GM18520 (cell line): ENCODE measurements at regions not wholly inside any gene's neighbourhood (a gene's known extent, or its start where the extent isn't known, plus 50 kb on each side); places are given as distances from the start of the nearest gene placed in this dataset.

Experiments used
- ATAC-seq: cut with Tn5 transposase; IDR thresholded peaks from one replicate; pipeline ENCODE4 v1.9.1; 2021; ENCODE audit not compliant: unreplicated experiment

GRCh38 chr1:81700728-81701470, 99.8 kb upstream of the ADGRL2 start:
- ATAC-seq: no peak

GRCh38 chr1:81699234-81699633, 101.5 kb upstream of the ADGRL2 start:
- no peak for ATAC-seq

GRCh38 chr1:81695741-81696140, 105.0 kb upstream of the ADGRL2 start:
- no peak for ATAC-seq

- no peak for ATAC-seq
These were observed 107.4 kb upstream of the ADGRL2 start for GRCh38 chr1:81693316-81693715.

DNA sequence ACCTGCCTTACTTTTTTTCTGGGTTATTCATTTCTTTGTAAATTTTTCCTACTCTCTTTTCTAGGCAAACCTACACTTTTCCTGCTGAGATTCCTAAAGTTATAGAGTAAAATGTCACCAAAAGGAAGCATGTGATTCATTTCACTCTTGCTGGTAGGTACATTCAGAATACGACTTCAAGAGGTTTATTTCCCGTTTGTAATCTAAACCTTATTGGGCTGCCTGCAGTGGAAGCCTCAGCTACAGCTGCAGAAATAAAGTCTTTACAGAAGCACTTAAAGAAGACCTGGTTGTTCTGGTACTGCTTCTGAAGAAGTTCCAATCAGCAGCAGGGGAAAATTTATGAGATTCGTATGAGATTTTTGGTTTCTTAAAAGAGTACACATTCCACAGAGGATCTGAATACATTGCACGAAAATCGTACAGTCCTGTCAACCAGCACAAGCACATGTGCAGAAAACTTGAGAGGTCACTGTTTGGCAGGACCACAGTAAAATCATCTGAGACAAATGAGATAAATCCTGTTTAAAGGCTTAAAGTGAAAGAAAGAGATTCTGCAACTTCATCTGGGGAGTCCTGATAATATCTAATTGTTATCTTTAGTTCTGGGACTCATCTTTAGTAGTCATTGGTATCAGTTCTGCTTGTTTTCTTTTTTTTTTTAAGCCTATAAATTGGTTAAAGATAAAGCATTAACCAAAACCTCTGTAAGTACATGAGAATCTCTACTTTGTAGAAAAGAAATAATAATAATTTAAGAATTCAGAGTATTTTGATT, 109.9 kb upstream of the ADGRL2 start:
- ATAC-seq: no peak

- no peak for ATAC-seq
These were observed 111.2 kb upstream of the ADGRL2 start for GRCh38 chr1:81689531-81689941.

DNA sequence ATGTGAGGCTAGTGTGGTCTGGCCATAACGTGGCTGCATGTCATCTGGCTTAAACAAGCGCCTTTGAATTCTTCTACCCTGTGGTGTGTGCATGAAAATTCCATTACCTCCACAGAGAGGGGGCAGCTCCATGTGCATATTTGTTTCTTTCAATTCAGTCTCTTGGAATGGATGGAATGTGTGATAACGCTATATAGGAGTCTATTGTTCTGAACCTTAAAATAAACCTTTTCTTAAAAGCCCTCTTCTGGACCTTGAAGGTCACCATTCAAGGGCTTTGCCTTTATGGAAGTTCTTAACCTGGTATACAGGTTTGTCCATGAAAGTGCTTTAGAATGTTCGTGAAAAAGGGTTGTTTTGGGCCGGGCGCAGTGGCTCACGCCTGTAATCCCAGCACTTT, 118.2 kb upstream of the ADGRL2 start:
- no peak for ATAC-seq

- no peak for ATAC-seq
These were observed 119.0 kb upstream of the ADGRL2 start for GRCh38 chr1:81681601-81682266.

DNA sequence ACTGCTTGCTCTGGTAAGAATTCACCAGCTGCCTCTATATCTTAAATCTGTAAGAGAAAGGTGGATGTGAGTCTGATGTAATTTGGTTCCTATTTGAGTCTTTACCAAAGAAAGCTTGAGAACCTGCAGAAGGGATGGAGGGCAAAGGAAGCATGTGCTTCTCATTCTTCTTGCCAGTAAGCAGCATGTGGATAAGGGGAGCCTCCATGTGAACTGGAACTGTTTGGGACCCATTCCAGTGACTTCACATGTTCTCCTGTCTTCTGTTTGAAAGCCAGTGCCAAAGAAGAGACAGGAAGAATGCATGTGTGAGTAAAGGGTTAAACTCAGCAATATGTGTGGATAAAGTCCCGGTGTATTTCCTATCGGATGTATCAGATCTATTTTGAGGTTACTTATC, 119.6 kb upstream of the ADGRL2 start:
- ATAC-seq: no peak

DNA sequence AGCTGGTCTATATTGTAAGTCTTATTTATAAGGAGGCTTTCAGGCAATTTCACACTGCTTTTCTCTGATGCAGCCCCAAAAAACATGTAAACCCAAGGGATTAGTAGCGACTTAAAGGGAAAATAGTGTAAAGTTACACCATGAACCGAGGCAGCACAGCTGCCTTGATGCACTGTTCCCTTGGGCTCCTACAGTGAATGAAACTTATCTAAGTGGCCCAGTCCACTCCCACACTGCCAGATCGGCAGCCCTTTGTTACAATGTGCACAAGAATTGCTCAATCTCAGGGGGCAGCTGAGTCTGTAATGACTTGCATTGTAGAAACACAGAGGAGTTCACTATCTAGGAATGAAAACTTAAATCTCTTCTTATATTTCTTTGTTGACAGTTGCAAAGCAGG, 120.8 kb upstream of the ADGRL2 start:
- no peak for ATAC-seq

- ATAC-seq: no peak
These were observed 122.0 kb upstream of the ADGRL2 start for GRCh38 chr1:81678779-81679178.

DNA sequence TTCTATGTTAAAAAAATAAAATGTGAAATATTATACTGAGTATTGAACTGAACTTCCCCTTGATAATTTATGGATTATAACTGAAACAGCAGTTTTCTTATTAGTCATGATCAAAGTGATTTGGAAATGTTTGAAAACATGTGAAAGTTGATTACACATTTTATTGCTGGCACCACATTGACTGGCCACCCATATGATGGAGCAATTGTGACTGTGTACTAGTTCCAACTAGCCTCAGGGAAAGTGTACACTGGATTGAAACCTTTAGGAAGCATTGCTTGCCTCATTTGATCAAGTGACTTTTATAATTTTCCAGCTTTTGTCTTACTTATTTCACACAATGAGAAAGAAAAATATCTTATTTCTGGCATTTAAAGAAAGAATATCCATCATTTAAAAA, 128.0 kb upstream of the ADGRL2 start:
- ATAC-seq: no peak

- ATAC-seq: no peak
These were observed 129.7 kb upstream of the ADGRL2 start for GRCh38 chr1:81671038-81671437.

GRCh38 chr1:81670286-81670685, 130.4 kb upstream of the ADGRL2 start:
- no peak for ATAC-seq

DNA sequence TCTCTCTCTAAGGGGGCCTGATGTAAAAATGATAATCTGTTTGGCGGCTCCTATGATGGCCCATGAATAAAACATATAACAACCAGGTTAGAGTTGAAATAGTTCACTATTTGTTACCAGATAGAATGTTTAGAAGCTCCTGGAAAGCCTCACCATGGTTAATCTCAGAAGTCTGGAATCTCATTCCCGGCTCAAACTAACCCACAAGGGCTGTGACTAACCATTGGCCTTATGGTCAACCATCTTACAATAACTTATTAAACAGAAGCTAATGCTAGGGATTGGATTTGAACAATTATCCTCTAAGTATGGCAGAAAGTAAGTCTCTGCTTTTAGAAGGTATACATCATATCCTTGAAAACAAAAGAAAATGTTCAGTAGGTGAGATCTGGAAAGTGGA, 134.1 kb upstream of the ADGRL2 start:
- no peak for ATAC-seq

DNA sequence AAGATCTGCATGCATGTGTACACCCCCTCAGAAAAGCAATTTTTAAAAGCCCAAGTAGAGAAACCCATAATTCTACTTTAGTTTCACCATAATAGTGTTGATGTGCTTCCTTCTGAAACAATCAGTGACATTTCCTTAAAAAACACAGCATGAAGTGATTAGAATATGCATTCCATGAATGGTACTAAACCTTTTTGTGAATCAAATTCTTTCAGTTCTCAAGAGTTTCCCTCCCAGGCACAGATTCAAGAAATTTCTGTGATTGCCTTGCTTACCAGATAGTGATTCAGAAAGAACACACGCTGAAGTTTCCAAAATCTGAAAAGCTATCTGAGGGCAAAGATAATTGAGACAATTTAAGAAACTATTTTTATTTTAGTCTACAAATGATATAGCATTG, 136.4 kb upstream of the ADGRL2 start:
- no peak for ATAC-seq

DNA sequence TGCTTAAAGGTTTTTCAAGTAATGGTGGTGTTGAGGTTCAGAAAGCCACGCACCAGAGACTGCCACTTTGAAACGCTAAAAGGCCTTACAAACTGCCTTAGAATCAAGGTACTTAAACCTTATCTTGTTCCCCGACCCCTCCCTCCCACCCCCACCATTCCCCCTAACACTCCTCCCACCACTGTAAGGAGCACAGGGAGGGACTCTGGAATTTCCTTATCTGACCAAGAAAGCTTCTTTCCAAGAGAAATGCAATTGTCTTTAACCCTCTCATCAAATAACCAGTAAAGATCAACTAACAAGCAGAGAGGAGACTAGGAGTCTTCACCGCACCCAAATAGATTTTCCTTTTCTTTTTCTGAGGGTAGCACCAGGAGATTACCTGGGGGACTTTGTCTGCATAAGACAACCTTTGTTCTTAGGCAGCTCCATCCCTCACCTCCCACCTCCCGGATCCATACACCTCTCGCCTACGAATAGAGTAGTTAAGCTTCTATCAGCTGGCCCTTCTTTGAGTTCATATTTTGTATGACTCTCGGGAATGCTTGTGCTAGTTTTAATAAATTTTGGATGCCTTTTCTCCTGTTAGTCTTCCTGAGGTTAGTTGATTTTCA, 137.7 kb upstream of the ADGRL2 start:
- ATAC-seq: no peak

DNA sequence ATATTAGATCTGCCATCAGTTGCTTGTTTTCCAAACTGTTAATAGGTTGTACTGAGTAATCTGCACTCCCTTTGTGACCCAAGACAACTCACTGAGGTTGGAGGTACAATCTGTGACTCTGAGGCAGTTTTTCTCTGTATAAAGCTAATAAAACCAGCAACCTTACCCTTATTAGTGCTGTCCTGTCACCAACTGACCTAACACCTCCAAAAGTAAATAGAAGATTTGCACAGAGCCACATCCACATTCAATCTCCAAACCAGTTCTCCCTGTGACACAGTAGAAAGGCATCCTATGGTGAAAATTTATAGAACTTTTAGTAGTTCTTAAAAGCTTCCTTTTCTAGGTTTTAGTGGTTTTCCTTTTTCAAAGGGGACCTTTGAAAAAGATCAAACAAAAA, 140.4 kb upstream of the ADGRL2 start:
- ATAC-seq: no peak

GRCh38 chr1:81654657-81655056, 146.1 kb upstream of the ADGRL2 start:
- no peak for ATAC-seq

GRCh38 chr1:81654147-81654546, 146.6 kb upstream of the ADGRL2 start:
- ATAC-seq: no peak

- no peak for ATAC-seq
These were observed 150.0 kb upstream of the ADGRL2 start for GRCh38 chr1:81650776-81651175.

DNA sequence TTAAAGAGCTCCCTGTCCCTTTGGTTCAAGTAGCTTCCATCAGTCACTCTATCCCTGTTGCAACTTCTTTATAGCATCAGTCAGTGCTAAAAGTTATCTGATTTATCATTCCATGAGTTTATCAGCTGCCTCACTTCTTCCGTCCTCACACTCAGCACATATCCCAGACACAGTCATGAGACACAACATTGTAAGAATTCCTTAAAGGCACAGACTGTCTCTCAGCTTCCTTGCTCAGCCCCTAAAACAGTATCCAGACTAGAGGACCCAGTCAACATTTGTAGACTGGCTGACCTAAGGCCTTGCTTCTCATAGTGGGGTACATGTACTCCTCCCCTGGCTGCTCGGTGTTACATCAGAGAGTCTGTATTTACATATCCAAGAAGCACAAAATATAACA, 164.9 kb upstream of the ADGRL2 start:
- ATAC-seq: no peak
